Transverse colon (tissue), 4 donors: ENCODE measurements at regions not wholly inside any gene's neighbourhood (a gene's known extent, or its start where the extent isn't known, plus 50 kb on each side); places are given as distances from the start of the nearest gene placed in this dataset.

ENCODE experiments used
- CTCF ChIP-seq, 5 experiments: fragments of 200-600 bp in 3 of 5; fragments of 450-650 bp in 2 of 5; sonication (generic) in 3 of 5; IDR thresholded peaks; 1 replicate in 2 of 5; 2 replicates in 3 of 5; pipeline ENCODE4 v1.5.1; 2016 to 2017; ENCODE audit warnings: antibody characterized with exemption in 5 of 5, inconsistent platforms in 3 of 5, mild to moderate bottlenecking in 2 of 5, moderate library complexity in 1 of 5
- POLR2A ChIP-seq: fragments of 450-650 bp; IDR thresholded peaks from one replicate; pipeline ENCODE4 v1.6.1; 2016; ENCODE audit warnings: antibody characterized with exemption, mild to moderate bottlenecking, moderate library complexity
- POLR2AphosphoS5 ChIP-seq, 3 donors: sonication (generic); formaldehyde crosslinking; IDR thresholded peaks; one replicate each; pipeline ENCODE4 v1.6.1; 2016; ENCODE audit warnings: antibody characterized with exemption in 3 of 3

GRCh38 chr1:230499496-230499895, 73.4 kb upstream of the PGBD5 start:
- TF ChIP-seq CTCF (IDR thresholded peaks at IDR 0.05) (no peak), POLR2A (no peak), POLR2AphosphoS5 (IDR thresholded peaks at IDR 0.05) (no peak)
